GM18861 (cell line): ENCODE measurements at regions not wholly inside any gene's neighbourhood (a gene's known extent, or its start where the extent isn't known, plus 50 kb on each side); places are given as distances from the start of the nearest gene placed in this dataset.

Experiments used
- ATAC-seq: cut with Tn5 transposase; IDR thresholded peaks from one replicate; pipeline ENCODE4 v1.9.1; 2021; ENCODE audit not compliant: unreplicated experiment

DNA sequence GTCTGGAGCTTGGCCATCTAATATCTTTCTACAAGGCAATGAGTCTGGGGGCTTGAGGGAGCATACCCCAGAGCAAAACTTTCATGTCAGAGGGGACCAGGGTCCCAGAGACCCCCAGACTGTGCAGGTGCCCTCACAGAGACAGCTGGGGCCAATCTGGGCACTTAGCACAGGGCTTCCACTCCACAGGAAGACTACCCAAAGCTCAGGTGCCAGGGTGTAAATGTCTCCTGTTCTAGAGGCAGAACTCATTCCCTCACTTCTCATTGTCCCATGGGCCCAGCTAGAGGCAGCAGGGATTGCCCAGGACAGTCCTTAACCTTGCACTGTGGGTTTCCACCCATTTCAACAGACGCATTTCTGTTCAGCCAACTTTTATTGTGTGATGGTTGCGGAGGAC is 246.9 kb downstream of the ACTR3B start:
- no peak for ATAC-seq

DNA sequence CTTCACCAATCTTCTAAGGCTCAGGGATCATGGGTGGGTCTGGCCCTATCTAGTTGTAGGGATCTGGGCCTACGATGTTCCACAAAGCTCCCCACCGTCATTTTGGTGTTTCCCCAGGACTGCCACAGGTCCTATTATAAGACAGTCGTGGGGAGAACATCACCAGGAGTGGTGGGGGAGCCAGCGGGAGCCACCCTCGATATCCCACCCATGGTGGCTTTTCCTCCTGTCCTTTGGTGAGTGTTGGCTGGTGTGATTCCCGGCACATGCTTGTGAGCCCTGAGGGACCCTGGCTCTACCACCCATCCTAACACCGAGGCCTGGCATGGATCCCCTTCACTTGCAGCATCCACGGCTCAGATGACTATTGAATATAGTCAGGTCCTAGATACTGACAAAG is 247.4 kb downstream of the ACTR3B start:
- no peak for ATAC-seq

DNA sequence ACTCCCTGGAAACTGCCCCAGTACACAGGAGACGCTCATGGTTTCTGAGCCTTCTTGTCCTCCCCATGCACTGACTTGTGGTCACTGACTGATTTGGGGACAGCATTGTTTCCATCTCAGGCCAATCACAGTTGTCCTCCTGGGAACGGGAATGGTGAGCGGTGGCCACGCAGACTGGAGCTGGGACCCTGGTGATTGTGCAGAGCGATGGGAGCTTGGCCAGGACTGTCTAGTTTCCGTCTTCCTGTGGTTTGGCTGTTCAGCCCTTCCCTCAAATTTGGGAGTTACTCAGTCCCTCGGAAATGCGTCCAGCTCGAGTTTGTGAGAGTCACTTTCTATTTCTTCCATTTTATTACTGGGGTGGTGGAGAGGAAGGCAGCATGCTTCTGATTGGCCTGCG is 250.9 kb downstream of the ACTR3B start:
- ATAC-seq, result no peak

DNA sequence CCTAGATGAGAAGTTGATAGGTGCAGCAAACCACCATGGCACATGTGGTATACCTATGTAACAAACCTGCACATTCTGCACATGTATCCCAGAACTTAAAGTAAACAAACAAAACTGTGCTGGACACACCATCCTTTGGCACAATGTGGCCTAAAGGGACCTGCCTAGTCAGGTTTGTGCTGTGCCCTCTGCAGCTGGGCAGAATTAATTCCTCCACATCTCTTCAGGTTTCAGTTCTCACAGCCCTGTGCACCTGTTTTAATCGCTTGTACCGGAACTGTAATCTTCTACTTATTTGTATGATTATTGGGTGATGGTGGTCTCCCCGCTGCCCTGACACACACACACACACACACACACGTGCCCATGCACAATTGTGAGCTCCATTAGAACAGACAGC is 252.7 kb downstream of the ACTR3B start:
- ATAC-seq, result no peak

DNA sequence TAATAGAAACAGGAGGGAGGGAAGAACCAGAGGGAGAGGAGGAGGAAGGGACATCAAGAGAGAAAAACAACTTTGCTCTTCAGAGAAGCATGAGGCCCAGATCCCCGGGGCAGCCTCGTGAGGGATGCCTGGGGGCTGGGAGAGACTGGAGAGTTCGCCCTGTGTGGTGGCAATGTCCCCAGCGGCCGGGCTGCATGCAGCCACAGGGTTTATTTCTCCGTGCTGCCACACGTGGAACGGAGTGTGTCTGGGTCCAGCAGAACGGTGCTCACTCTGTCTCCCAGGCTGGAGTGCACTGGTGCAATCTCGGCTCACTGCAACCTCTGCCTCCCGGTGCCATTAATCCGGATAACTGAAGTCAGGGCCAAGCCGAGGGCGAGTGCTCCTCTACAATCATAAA is 257.7 kb downstream of the ACTR3B start:
- no peak for ATAC-seq

DNA sequence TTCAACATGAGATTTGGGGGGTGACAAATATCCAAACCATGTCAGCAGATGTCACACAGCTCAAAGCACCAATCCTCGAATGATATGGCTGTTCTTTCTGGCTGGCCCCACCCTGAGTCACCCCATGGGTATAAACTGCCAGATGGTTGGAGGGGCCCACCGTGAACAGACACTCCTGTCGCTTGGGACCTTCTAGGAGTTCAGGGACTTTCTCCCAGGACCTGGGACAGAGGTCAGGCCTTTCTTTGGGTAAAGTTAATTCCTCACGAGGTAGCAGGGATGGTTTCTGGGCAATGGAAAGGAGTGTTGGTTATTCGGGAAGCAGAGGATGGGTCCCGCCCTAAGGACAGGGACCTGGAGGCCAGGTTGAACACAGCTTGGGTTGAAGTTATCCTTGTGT is 262.0 kb downstream of the ACTR3B start:
- no peak for ATAC-seq

DNA sequence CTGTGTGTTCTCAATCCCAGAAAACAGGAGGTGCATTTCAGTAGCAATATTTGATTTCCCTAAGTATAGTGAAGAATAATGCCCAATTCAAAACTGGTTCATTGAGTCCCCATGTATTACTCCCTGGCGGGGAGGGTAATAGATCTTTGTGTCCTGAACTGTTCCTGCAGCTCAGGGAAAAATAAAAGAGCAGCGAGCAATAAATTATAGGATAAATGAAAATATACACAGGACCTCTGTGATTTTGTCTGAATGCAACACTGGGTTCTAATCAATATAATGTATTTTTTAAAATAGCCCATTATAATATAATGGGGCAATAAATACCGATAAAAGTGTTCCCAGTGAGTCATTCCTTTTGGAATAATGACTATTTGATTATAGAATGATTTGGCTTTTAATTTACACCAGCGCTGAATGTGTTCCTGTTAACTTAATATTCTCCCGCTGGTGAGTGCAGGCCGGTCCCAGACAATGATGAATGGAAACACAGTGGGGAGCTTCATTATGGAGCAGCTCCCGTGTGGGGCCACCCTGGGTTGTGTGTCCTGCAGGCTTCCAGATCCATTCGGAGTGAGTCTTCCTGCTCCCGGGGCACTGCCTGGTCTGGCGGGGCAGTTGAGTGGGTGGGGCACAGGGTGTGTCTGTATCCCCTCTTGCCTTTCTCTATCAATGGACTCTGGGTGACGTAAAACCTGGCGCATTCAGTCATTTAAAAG is 263.1 kb downstream of the ACTR3B start:
- ATAC-seq, result no peak

DNA sequence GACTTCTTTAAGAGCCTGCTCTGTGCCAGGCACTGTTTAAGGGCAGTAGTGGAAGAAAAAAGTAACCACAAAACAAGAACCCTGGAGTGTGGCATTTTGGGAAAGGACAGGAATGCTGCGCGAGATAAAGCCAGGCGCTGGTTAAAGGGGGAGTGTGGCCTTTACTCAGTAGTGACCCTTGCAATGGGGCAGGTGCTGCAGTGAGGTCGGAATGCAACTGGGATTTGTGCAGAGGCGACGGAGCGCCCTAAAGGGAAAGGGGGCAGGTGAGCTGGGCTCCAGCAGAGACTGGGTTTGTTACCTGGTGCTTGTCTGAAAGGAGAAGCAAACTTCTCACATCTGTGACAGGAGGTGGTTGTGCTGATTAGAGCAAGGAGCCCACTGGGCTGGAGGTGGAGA is 263.6 kb downstream of the ACTR3B start:
- no peak for ATAC-seq

DNA sequence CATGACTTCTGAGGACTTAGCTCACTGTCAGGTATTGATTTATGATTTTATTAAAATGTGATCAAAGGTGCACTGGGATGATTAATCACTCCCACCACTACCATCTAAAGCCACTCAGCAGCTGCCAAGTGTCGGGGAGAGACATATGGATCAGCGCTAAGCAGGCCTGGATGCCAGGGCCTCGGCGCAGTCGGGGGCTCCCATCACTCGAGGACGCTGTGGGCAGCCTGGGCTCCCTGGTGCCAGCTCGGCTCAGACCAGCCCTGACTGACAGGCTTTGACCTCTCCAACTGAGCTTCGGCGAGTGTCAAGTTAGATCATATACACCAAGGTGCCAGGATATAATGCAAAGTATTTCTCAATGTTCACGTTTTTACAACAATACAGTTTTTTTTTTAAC is 267.7 kb downstream of the ACTR3B start:
- ATAC-seq, result no peak

DNA sequence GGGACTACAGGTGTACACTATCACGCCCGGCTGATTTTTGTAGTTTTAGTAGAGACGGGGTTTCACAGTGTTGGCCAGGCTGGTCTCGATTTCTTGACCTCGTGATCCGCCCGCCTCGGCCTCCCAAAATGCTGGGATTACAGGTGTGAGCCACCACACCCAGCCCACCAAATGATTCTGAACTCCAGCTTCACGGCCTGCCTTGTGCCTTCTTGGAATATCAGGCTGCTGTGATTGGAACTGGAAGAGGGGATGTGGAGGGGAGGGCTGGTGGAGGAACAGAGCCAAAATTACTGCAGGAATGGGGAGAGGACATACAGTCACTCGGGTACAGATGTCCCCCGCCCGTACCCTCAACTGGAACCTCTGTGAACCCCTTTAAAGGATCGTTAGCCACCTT is 268.4 kb downstream of the ACTR3B start:
- no peak for ATAC-seq

DNA sequence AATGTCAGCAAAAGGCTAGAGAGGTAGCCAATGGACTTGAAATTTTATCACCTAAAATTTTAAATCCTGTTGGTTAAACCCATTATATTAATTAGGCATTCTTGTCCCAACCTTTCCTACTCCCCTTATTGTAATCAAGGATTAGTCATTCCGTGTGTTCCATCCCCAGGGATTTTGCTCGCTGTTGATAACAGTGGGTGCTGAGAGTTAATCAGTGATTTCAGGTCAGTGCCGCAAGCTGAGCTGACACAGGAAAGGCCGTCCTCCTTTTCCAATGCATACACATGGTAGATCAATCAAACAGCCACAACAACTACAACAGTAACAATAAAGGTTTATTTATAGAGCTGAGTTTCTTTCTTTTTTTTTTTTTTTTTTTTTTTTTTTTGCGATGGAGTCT is 271.4 kb downstream of the ACTR3B start:
- ATAC-seq, result no peak

DNA sequence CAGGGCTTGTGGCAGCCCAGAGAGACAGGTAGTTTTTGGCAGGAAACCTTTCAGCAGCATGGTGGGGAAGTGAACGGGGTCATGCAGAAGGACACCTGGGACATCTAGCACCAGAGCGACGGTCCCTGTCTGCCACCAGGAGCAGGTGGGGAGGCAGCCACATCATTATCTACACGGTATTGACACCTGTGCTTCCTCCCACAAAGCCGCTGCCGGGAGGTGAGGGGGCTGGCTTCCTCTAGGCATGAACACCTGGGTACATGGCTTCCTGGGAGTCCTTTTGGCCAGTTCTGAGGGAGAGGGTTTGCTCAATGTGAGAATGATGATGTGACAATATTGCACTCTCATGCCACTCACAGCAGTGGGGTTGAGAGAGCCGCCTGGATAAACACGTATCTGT is 275.2 kb downstream of the ACTR3B start:
- ATAC-seq, result no peak

DNA sequence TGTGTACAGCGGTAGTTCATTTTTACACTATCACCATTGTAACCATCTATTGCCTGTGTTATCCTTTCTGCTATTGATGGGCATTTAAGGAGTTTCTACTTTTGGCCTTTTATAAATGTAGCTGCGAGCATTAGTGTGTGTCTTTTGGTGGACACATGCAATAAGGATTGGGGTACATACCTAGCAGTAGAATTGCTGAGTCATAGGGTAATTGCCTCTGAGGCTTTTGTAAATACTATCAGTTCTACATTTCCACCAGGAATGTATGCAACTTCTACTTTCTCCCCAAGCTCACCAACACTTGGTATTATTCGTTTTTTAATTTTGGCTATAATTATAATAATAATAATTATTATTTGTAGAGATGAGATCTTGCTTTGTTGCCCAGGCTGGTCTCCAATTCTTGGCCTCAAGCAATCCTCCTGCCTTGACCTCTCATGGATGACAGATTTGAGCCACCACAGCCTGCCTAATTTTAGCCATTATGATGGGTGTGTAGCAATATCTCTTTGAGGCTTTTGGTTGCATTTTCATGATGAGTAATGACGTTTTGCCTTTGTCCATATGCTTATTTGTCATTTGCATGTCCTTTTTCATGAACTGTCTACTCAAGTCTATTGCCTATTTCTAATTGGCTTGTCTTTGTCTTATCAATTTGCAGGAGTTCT is 277.0 kb downstream of the ACTR3B start:
- ATAC-seq, result no peak

DNA sequence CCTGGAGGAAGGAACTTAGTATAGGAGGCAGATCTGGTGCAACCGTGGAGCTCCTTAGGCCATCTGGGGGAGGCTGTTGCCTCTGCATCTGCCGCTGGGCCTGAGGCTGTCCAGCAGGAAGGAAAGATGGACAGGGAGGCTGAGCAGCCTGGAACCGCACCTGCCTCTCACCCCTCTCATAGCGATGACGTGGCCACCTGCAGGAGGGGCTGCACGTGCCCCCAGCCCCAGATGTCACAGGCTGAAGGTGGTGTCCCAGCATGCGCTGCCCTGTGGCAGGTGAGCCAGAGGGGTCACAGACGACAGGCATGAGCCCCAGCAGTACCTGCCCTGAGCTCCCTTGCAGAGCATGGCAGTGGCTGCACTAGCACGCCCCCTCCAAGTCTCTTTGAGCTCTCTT is 283.9 kb downstream of the ACTR3B start:
- no peak for ATAC-seq

DNA sequence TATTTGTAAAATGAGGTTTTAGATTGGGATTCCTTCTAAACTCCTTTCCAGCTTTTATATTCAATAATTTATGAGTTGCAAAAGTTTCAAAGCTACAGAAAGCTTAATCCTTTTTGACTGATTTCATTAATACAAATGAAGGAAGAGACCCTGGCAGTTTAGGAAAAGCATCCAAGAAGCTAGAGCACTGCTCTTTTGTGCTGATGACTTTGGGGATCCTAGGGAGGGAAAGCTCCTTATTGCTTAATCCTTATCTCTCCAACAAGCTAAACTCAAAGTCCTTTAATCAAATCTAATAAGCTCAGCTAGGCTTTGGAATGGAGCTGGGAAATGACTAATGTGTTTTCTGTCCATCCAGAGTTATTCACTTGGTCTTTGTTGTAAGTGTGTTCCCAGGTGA is 285.4 kb downstream of the ACTR3B start:
- ATAC-seq, result no peak

DNA sequence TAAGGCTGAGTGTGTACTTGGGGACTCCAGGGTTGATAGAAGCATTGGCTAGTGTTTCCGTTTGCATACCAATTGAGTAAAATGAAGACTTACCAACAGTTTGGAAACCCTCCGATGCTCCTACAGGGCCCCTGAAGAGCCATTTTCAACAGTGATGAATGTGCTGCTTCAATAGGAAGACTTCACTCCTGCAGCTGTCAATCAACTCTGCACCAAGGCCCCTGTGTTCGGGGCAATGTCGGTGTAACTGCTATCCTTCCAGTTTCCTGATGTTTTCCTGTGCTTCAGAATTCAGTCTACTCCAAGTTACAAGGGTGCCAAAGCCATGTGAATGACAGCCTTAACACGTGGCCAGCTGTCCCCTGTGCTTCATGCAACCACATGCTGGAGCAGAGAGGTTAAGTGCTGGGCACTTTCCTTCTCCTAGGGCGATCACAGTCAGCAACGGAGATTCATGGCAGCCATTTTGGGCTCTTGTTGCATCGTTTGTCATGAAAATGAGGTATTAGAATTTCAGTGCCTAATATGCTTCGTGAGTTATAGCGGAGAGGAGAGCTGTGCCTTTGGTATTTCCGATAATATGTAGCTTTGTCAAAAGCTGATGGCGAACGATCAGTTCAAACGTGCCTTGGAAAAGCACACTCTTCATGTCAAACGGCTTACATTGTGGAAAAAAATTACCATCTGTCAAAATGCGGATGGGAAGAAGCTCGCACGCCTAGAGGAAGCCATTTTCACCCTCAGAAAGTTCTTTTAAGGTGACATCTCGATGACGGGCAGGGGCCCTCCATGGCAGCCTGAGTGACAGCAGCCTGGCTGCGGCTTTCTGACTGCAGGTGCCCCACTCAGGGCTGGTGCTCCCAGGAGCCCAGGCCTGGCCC is 287.8 kb downstream of the ACTR3B start:
- ATAC-seq, result no peak

DNA sequence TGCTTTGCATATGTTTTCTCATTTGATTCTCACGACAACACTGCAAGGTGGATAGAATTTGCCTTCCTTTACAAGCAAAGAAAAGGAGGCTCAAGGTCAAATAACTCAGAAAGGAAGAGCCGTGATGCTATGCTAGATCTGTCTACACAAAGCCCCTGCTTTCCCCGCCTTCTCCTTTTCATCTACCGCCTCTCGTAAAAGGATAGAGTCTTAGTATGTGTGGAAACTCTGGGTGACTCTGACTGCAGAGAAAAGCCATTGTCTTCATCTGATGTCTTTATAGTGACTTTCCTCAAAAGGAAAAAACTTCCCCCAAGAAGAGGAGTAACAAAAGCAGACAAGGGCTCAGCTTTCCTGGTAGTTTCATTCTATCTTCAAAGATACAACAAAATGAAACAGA is 292.7 kb downstream of the ACTR3B start:
- ATAC-seq, result no peak

DNA sequence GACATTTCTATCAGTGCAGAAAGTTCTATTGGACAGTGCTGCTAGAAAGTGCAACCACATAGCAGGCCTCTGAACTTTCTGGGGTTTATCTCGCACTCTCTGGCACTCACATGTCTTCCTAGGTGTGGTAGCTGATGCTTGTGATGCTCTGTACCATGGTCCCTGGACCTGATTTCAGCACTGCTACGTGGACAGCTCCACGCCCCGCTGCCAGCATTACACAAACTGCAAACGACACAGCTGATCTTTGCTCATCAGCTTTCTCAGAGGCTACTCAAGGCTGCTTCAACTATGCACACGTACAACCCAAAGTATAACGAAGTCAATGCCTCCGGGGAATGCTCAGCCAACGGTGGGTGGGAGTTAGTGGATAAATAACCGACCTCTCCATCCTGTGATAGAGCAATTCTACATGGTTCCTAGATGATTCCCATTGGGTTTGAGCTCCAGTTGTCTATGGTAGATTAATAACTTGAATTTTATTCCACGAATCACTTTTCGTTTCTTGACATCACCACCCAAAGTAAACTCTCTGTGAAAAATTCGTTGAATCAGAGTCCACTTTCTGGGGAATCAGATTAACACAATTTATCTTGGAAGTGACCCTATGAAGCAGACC is 302.5 kb downstream of the ACTR3B start:
- ATAC-seq, result no peak

DNA sequence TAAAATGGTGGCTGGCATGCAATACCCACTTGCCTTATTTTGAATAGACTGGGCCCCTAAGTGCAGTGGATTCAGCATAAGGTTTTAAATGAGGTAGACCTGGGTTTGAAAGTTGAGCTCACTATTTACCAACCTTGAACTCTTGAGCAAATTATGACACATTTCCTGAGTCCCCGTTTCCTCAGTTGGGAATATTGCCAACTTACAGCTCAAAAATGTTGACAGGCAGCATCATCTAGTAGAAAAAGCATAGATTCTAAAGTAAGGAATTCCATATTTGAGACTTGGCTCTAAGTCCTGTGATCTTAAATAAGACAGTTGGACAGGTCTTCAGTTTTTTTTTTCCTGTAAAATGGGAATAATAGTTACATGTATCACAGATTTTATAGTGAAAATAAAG is 305.5 kb downstream of the ACTR3B start:
- no peak for ATAC-seq

DNA sequence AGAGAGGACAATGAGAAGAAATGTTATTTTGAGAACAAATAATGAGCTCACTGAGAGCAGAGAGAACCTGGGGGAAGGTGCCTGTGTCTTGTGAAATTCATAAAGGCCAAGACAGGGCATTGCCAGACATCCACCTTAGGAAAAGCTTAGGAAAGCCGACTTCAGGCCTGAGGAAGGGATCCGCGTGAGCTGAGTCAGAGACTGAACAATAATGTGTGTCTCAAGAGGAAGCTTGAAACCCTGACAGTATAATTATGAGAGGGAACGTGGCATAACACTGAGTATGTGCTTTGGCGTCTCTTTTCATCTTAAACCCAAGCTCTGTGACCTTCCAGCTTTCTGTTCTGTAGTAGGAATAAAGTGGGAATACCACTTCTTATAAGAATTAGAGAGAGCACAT is 307.2 kb downstream of the ACTR3B start:
- ATAC-seq, result no peak

DNA sequence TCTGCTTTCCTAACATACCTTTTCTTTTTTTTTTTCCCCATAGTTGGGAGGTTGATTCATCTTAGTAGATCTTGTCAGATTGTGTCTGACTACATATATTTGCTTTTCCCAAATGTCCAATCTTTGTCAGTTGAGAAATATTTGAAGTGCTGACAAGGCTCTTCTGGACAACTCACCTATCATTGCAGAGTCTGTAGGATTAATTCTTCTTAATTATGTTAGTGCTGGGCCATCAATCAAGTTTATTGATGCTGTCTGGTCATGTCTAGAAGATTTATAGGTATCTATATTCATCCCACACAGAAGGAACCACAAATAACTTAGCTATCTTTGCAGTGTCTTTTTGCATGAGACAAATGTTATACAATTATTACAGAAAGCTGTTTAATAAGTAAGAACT is 310.6 kb downstream of the ACTR3B start:
- ATAC-seq, result no peak

DNA sequence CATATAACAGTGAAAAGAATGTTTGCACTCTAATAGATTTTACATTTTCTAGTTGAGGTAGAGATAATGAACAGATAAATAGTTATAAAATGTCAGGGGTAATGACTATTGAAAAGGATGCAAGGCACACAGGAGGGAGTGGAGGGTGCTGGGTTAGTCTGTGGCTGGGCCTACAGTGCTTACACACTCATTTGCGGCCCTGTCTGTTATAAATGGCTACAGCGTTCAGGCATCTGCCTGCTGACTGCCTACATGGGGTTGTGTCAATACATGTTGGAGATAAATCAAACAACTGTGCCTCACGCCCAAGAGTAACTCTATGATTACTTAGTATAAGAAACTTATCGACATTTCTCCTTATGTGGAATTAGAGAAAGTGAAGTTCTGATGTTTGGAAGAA is 313.3 kb downstream of the ACTR3B start:
- ATAC-seq, result no peak
